SK-N-SH (cell line): ENCODE measurements at regions not wholly inside any gene's neighbourhood (a gene's known extent, or its start where the extent isn't known, plus 50 kb on each side); places are given as distances from the start of the nearest gene placed in this dataset.

Source experiments
- CTCF ChIA-PET: fragments of 300-600, 350-600 bp; formaldehyde crosslinking; extraction: SDS; loops from one replicate; lab custom pipeline; 2021; lab: Yijun Ruan, JAX
- POLR2A ChIA-PET: fragments of 350-600 bp; sonication (Branson Sonifier 250); formaldehyde crosslinking; extraction: SDS; loops from one replicate; lab custom pipeline; 2020; ENCODE audit warnings: antibody characterized with exemption, inconsistent platforms; lab: Yijun Ruan, JAX
- DNase-seq: peaks from one replicate; pipeline ENCODE4 v3.0.0; 2012
- H2AFZ ChIP-seq: fragments of 200-600 bp; sonication (generic); 2 replicates; pipeline ENCODE4 v1.8.1; 2016; ENCODE audit warnings: antibody characterized with exemption, mild to moderate bottlenecking, low read depth
- H3F3A ChIP-seq: fragments of 200-600 bp; sonication (generic); replicated peaks from 2 replicates; pipeline ENCODE3; 2016; ENCODE audit warnings: antibody characterized with exemption, mild to moderate bottlenecking; ENCODE audit not compliant: insufficient read depth
- H3K27ac ChIP-seq, 2 experiments: fragments of 200-500 bp in 1 of 2; fragments of 200-600 bp in 1 of 2; sonication (Bioruptor generic) in 1 of 2; sonication (generic), shearing (Covaris generic) in 1 of 2; 2 replicates each; pipeline versions ENCODE4 v1.5.1 to v1.6.1; 2014 to 2016; ENCODE audit warnings: low read depth in 2 of 2, inconsistent platforms in 1 of 2, low read length in 1 of 2, mild to moderate bottlenecking in 1 of 2, mixed read lengths in 1 of 2
- H3K27me3 ChIP-seq: fragments of 200-600 bp; sonication (generic), shearing (Covaris generic); 2 replicates; pipeline ENCODE4 v1.6.1; 2016; ENCODE audit warnings: mixed run types; ENCODE audit not compliant: insufficient read depth
- H3K36me3 ChIP-seq, 2 experiments: fragments of 200-500 bp in 1 of 2; fragments of 200-600 bp in 1 of 2; sonication (Bioruptor generic) in 1 of 2; sonication (generic) in 1 of 2; replicated peaks in 1 of 2; 2 replicates each; pipeline versions ENCODE3 to v1.5.1; 2014 to 2016; ENCODE audit warnings: low read length in 1 of 2, mild to moderate bottlenecking in 1 of 2; ENCODE audit not compliant: insufficient read depth in 2 of 2, control insufficient read depth in 1 of 2
- H3K4me1 ChIP-seq, 2 experiments: fragments of 200-500 bp in 1 of 2; fragments of 200-600 bp in 1 of 2; sonication (Bioruptor generic) in 1 of 2; sonication (generic), shearing (Covaris generic) in 1 of 2; 2 replicates each; pipeline versions ENCODE4 v1.5.1 to v1.6.1; 2014 to 2016; ENCODE audit warnings: low read depth in 1 of 2, low read length in 1 of 2, mixed run types in 1 of 2; ENCODE audit not compliant: insufficient read depth in 2 of 2, control insufficient read depth in 1 of 2
- H3K4me2 ChIP-seq: fragments of 200-600 bp; sonication (generic), shearing (Covaris generic); 2 replicates; pipeline ENCODE4 v1.6.1; 2017; ENCODE audit warnings: mixed run types
- H3K4me3 ChIP-seq, 2 experiments: fragments of 200-500 bp in 1 of 2; fragments of 200-600 bp in 1 of 2; sonication (Bioruptor generic) in 1 of 2; sonication (generic), shearing (Covaris generic) in 1 of 2; 2 replicates each; pipeline versions ENCODE4 v1.5.1 to v1.8.1; 2014 to 2016; ENCODE audit warnings: low read depth in 2 of 2, inconsistent platforms in 1 of 2, low read length in 1 of 2, mild to moderate bottlenecking in 1 of 2, mixed read lengths in 1 of 2, moderate library complexity in 1 of 2
- H3K79me2 ChIP-seq: fragments of 200-600 bp; sonication (generic); 2 replicates; pipeline ENCODE4 v1.8.1; 2017; ENCODE audit warnings: mild to moderate bottlenecking; ENCODE audit not compliant: insufficient read depth
- H3K9ac ChIP-seq: fragments of 200-600 bp; sonication (generic); 2 replicates; pipeline ENCODE4 v1.6.1; 2017; ENCODE audit warnings: mixed run types
- H3K9me2 ChIP-seq: fragments of 200-600 bp; sonication (generic); 2 replicates; pipeline ENCODE4 v1.6.1; 2017; ENCODE audit warnings: mixed run types
- H3K9me3 ChIP-seq: fragments of 200-600 bp; sonication (generic); 2 replicates; pipeline ENCODE4 v1.6.1; 2017; ENCODE audit warnings: mixed run types, mild to moderate bottlenecking, moderate library complexity
- H4K20me1 ChIP-seq: fragments of 200-600 bp; sonication (generic); 2 replicates; pipeline ENCODE4 v1.6.1; 2017; ENCODE audit warnings: mild to moderate bottlenecking, mixed run types; ENCODE audit not compliant: insufficient read depth
- ELF1 ChIP-seq: IDR thresholded peaks from 2 replicates; pipeline ENCODE4 v1.4.0; 2012
- EP300 ChIP-seq, 2 experiments: IDR thresholded peaks; 2 replicates each; pipeline versions ENCODE4 v1.4.0 to v1.6.1; 2012; ENCODE audit warnings: borderline replicate concordance in 1 of 2, low read depth in 1 of 2, low read length in 1 of 2
- EZH2phosphoT487 ChIP-seq: fragments of 200-600 bp; sonication (generic); IDR thresholded peaks from 2 replicates; pipeline ENCODE4 v1.6.1; 2017; ENCODE audit warnings: low read depth, mixed run types, mild to moderate bottlenecking, antibody characterized with exemption, moderate library complexity, borderline replicate concordance
- FOSL2 ChIP-seq: IDR thresholded peaks from 2 replicates; pipeline ENCODE4 v1.4.0; 2012; ENCODE audit warnings: low read depth, mild to moderate bottlenecking, moderate library complexity, borderline replicate concordance
- FOXJ3 ChIP-seq: sonication (generic); formaldehyde crosslinking; IDR thresholded peaks from 2 replicates; pipeline ENCODE4 v1.5.1; 2020; ENCODE audit warnings: mild to moderate bottlenecking, missing genetic modification reagents
- GATA2 ChIP-seq: sonication (generic); formaldehyde crosslinking; IDR thresholded peaks from 2 replicates; pipeline ENCODE4 v1.5.0; 2020; ENCODE audit warnings: mild to moderate bottlenecking, missing genetic modification reagents
- MEF2A ChIP-seq: IDR thresholded peaks from 2 replicates; pipeline ENCODE4 v1.4.0; 2012; ENCODE audit warnings: low read depth, borderline replicate concordance
- MXI1 ChIP-seq: IDR thresholded peaks from 2 replicates; pipeline ENCODE4 v1.6.1; 2012; ENCODE audit warnings: mild to moderate bottlenecking, low read depth, low read length, improper control_type of control experiment
- POLR2AphosphoS5 ChIP-seq: IDR thresholded peaks from 2 replicates; pipeline ENCODE4 v1.6.1; 2012; ENCODE audit warnings: low read depth, low read length
- RAD21 ChIP-seq: IDR thresholded peaks from 2 replicates; pipeline ENCODE4 v1.6.1; 2012; ENCODE audit warnings: mild to moderate bottlenecking, low read length
- RXRA ChIP-seq: IDR thresholded peaks from 2 replicates; pipeline ENCODE4 v1.4.0; 2012; ENCODE audit warnings: low read depth, mild to moderate bottlenecking, borderline replicate concordance
- TAF1 ChIP-seq: IDR thresholded peaks from 2 replicates; pipeline ENCODE4 v1.6.1; 2012; ENCODE audit warnings: low read depth, mild to moderate bottlenecking, low read length, moderate library complexity, borderline replicate concordance
- TCF12 ChIP-seq: IDR thresholded peaks from 2 replicates; pipeline ENCODE4 v1.4.0; 2012
- TEAD4 ChIP-seq: IDR thresholded peaks from 2 replicates; pipeline ENCODE4 v1.4.0; 2012; ENCODE audit warnings: mild to moderate bottlenecking, borderline replicate concordance; ENCODE audit not compliant: insufficient read depth
- YY1 ChIP-seq: IDR thresholded peaks from 2 replicates; pipeline ENCODE4 v1.4.0; 2012; ENCODE audit warnings: low read depth, mild to moderate bottlenecking
- WGBS: methylation state at CpG from one replicate; pipeline ENCODE4 v1.1.6; 2017; ENCODE audit warnings: low lambda C conversion rate; 5-methylcytosine and 5-hydroxymethylcytosine counted together
- TF ChIP-seq, protein P1 (sequence below): IDR thresholded peaks from 2 replicates; pipeline ENCODE4 v1.4.0; 2012; ENCODE audit warnings: low read depth, borderline replicate concordance
- TF ChIP-seq, protein P2 (sequence below): IDR thresholded peaks from 2 replicates; pipeline ENCODE4; 2012
- TF ChIP-seq, protein P3 (sequence below): IDR thresholded peaks from 2 replicates; pipeline ENCODE4 v1.4.0; 2012; ENCODE audit warnings: low read depth, borderline replicate concordance

DNA sequence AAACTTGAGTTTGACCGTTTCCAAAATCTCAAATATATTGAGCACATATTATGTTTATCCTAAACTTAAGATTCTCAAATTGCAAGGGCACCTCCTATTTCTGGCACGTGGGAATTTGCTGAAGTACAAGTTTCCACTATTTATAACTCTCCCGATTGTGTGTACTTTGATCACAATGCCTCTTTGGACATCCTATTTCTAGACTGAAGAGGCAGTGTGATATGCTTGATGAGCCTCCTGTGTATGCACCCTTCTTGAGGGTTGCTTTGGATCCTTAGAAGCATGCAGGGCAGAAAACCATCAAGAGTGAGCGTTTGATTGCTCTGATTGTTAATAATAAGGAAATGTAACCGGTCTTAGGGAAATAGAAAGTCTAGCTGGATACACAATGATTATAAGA is 218.9 kb upstream of the RBM19 start:
- ChIA-PET CTCF (no interaction called here), POLR2A (no interaction called here)
- H3K4me1 ChIP-seq, result peaks cover 0 to 4% of the 10 kb centered on the region in 2 experiments; a peak in 1 of 4 replicates
- H3K4me3 ChIP-seq, result no peak overlapping the region
- H3F3A ChIP-seq, result no peaks in the 10 kb centered on the region
- DNase-seq, result no peak
- no peak overlapping the region for H3K4me2 ChIP-seq
- H3K9ac ChIP-seq, result no peak overlapping the region
- no peaks in the 10 kb centered on the region for H4K20me1 ChIP-seq
- H3K27ac ChIP-seq, result no peak overlapping the region
- H3K36me3 ChIP-seq, result no peaks in the 10 kb centered on the region
- WGBS, result 7% methylated on average over 5 of the region's 5 CpGs
- no peaks in the 10 kb centered on the region for H3K79me2 ChIP-seq
- H3K9me2 ChIP-seq, result no peaks in the 10 kb centered on the region
- no peaks in the 10 kb centered on the region for H3K27me3 ChIP-seq
- TF ChIP-seq FOSL2 (no peak), MEF2A (no peak), ELF1 (no peak), RAD21 (no peak), MXI1 (no peak), POLR2AphosphoS5 (no peak), RXRA (no peak), TAF1 (no peak), FOXJ3 (CRISPR knock-in tag) (no peak), TEAD4 (no peak), TCF12 (no peak), GATA2 (CRISPR knock-in tag) (no peak), EP300 (IDR thresholded peaks at IDR 0.05; ENCODE audit: borderline replicate concordance in 1 of 2, low read depth in 1 of 2, low read length in 1 of 2) (no peak), EZH2phosphoT487 (no peak), YY1 (no peak)
- TF ChIP-seq, protein P1, sequence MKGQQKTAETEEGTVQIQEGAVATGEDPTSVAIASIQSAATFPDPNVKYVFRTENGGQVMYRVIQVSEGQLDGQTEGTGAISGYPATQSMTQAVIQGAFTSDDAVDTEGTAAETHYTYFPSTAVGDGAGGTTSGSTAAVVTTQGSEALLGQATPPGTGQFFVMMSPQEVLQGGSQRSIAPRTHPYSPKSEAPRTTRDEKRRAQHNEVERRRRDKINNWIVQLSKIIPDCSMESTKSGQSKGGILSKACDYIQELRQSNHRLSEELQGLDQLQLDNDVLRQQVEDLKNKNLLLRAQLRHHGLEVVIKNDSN, result no peak
- TF ChIP-seq, protein P2, sequence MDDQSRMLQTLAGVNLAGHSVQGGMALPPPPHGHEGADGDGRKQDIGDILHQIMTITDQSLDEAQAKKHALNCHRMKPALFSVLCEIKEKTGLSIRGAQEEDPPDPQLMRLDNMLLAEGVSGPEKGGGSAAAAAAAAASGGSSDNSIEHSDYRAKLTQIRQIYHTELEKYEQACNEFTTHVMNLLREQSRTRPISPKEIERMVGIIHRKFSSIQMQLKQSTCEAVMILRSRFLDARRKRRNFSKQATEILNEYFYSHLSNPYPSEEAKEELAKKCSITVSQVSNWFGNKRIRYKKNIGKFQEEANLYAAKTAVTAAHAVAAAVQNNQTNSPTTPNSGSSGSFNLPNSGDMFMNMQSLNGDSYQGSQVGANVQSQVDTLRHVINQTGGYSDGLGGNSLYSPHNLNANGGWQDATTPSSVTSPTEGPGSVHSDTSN, result no peak
- TF ChIP-seq, protein P3, sequence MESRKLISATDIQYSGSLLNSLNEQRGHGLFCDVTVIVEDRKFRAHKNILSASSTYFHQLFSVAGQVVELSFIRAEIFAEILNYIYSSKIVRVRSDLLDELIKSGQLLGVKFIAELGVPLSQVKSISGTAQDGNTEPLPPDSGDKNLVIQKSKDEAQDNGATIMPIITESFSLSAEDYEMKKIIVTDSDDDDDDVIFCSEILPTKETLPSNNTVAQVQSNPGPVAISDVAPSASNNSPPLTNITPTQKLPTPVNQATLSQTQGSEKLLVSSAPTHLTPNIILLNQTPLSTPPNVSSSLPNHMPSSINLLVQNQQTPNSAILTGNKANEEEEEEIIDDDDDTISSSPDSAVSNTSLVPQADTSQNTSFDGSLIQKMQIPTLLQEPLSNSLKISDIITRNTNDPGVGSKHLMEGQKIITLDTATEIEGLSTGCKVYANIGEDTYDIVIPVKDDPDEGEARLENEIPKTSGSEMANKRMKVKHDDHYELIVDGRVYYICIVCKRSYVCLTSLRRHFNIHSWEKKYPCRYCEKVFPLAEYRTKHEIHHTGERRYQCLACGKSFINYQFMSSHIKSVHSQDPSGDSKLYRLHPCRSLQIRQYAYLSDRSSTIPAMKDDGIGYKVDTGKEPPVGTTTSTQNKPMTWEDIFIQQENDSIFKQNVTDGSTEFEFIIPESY, result no peak
- H2AFZ ChIP-seq, result no peak overlapping the region
- H3K9me3 ChIP-seq, result no peaks in the 10 kb centered on the region
